ENCODE measurements at regions not wholly inside any gene's neighbourhood (a gene's known extent, or its start where the extent isn't known, plus 50 kb on each side); places are given as distances from the start of the nearest gene placed in this dataset.

DNA sequence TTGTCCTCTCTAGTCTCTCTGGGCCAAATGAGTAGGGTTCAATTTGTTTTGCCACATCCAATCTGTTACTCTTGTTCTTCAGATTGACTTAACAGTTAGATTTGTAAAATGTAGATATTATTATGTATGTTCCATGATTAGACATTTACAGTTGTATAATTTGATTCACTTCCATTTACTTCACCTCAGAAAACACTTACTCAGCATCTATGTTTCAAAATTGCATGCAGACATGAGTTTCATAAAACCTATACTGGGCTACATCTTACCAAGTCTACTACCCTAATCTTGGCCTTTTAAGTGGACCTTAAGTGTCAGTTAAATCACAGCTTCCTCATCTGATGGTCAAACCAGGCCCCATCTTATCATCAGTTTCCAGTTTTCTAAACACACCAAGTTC is 1181.2 kb upstream of the CDH9 start:
- TF ChIP-seq, protein P1, sequence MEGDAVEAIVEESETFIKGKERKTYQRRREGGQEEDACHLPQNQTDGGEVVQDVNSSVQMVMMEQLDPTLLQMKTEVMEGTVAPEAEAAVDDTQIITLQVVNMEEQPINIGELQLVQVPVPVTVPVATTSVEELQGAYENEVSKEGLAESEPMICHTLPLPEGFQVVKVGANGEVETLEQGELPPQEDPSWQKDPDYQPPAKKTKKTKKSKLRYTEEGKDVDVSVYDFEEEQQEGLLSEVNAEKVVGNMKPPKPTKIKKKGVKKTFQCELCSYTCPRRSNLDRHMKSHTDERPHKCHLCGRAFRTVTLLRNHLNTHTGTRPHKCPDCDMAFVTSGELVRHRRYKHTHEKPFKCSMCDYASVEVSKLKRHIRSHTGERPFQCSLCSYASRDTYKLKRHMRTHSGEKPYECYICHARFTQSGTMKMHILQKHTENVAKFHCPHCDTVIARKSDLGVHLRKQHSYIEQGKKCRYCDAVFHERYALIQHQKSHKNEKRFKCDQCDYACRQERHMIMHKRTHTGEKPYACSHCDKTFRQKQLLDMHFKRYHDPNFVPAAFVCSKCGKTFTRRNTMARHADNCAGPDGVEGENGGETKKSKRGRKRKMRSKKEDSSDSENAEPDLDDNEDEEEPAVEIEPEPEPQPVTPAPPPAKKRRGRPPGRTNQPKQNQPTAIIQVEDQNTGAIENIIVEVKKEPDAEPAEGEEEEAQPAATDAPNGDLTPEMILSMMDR (IDR thresholded peaks at IDR 0.05): no peak
- ATAC-seq (ENCODE audit: low FRiP score) (no peak), DNase-seq (ENCODE audit: low spot score) (no peak)

GRCh38 chr5:28217695-28218094 is 1179.3 kb upstream of the CDH9 start:
- TF ChIP-seq, protein P1 (IDR thresholded peaks at IDR 0.05): no peak
- no peak for DNase-seq (ENCODE audit: low spot score)
- ATAC-seq (ENCODE audit: low FRiP score): no peak

- TF ChIP-seq, protein P1 (IDR thresholded peaks at IDR 0.05): no peak
- DNase-seq (ENCODE audit: low spot score) (no peak), ATAC-seq (ENCODE audit: low FRiP score) (no peak)
Observed at GRCh38 chr5:28216939-28217360, 1178.6 kb upstream of the CDH9 start.

DNA sequence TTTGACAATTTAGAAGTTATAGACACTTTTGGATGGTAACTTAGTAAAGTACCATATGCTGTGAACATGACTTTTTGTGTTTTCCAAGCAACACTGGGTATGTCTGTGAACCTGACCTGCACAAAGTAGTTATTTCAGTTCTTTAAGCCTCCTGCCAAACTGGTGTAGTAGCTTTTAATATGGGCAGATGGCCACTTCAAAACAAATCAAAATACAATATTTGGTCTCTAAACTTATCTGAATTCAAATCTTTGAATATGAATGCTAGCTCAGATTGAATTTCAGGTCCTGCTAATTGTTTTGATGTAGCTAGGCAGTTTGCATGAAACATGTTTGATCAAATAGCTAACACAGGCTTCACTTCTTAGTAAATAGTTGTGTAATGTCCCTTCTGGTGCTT is 1176.7 kb upstream of the CDH9 start:
- DNase-seq (ENCODE audit: low spot score) (no peak), ATAC-seq (ENCODE audit: low FRiP score) (no peak)
- TF ChIP-seq, protein P1 (IDR thresholded peaks at IDR 0.05): no peak

GRCh38 chr5:28214292-28214691 is 1175.9 kb upstream of the CDH9 start:
- no peak for DNase-seq (ENCODE audit: low spot score)

DNA sequence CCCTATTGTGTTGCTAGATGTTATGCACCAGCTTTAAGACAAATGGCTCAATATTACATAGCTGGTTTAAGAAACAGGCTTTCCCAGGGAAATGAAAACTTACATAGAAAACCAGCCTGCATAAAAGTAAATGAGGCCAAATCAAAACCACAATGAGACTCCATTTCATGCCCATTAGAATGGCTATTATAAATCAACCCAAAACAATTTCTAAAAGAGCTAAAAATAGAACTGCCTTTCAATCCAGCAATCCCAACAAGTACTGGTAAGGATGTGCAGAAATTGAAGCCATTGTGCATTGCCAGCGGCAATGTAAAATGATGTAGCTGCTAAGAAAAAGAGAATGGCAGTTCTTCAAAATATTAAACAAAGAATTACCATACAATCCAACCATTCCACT is 1170.0 kb upstream of the CDH9 start:
- TF ChIP-seq, protein P1 (IDR thresholded peaks at IDR 0.05): no peak
- ATAC-seq (ENCODE audit: low FRiP score) (no peak), DNase-seq (ENCODE audit: low spot score) (no peak)

More at GRCh38 chr5:28214292-28214691, 1175.9 kb upstream of the CDH9 start:
- TF ChIP-seq, protein P1 (IDR thresholded peaks at IDR 0.05): no peak
- ATAC-seq (ENCODE audit: low FRiP score): no peak

DNA sequence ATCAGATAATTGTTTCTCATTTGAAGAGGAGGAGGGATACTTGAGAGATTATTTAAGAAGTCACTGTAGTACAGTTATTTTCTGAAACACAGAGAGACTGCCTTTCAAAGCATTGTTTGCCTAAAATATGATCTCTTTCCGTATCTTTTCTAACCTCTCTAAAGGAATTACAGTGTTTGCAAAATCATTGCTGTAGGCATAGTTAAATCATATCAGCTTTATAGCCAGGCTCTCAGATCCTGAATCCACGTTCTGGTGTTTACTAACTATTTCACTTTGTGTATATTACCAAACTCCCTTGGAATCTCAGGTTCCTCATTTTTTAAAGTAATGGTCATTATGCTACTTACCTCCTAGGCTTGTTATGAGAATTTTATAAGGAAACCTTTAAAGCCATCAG is 1151.6 kb upstream of the CDH9 start:
- ATAC-seq (ENCODE audit: low FRiP score) (no peak), DNase-seq (ENCODE audit: low spot score) (no peak)
- TF ChIP-seq, protein P1 (IDR thresholded peaks at IDR 0.05): no peak
